DOHH2 (cell line): ENCODE measurements at regions not wholly inside any gene's neighbourhood (a gene's known extent, or its start where the extent isn't known, plus 50 kb on each side); places are given as distances from the start of the nearest gene placed in this dataset.

Experiments
- H3F3A ChIP-seq: fragments of 200-600 bp; sonication (generic), shearing (Covaris generic); 2 replicates; pipeline ENCODE4 v1.6.0; 2016; ENCODE audit warnings: antibody characterized with exemption, mild to moderate bottlenecking; ENCODE audit not compliant: control insufficient read depth, insufficient read depth
- H3K27ac ChIP-seq: fragments of 200-600 bp; sonication (generic); 2 replicates; pipeline ENCODE4 v1.5.1; 2014; ENCODE audit warnings: low read depth, mild to moderate bottlenecking, low read length, moderate library complexity
- H3K27me3 ChIP-seq: fragments of 200-600 bp; sonication (generic); 2 replicates; pipeline ENCODE4 v1.6.1; 2014; ENCODE audit warnings: mild to moderate bottlenecking, low read length, mixed read lengths; ENCODE audit not compliant: control insufficient read depth
- H3K36me3 ChIP-seq: fragments of 200-600 bp; sonication (generic); 2 replicates; pipeline ENCODE4 v1.6.1; 2014; ENCODE audit warnings: mild to moderate bottlenecking, low read length, moderate library complexity, mixed read lengths; ENCODE audit not compliant: control insufficient read depth
- H3K4me1 ChIP-seq: fragments of 200-600 bp; sonication (generic); 2 replicates; pipeline ENCODE4 v1.6.1; 2014; ENCODE audit warnings: mild to moderate bottlenecking, low read length, mixed read lengths; ENCODE audit not compliant: control insufficient read depth
- H3K4me2 ChIP-seq: fragments of 200-600 bp; sonication (generic); 2 replicates; pipeline ENCODE4 v1.6.0; 2014; ENCODE audit warnings: mild to moderate bottlenecking, low read length, moderate library complexity
- H3K4me3 ChIP-seq: fragments of 200-600 bp; sonication (generic); 2 replicates; pipeline ENCODE4 v1.5.1; 2014; ENCODE audit warnings: mild to moderate bottlenecking, low read length, mixed read lengths
- H3K79me2 ChIP-seq: fragments of 200-600 bp; sonication (generic); 2 replicates; pipeline ENCODE4 v1.6.1; 2014; ENCODE audit warnings: mild to moderate bottlenecking, low read length, mixed read lengths; ENCODE audit not compliant: control insufficient read depth
- H3K9me2 ChIP-seq: fragments of 200-600 bp; sonication (generic); replicated peaks from 2 replicates; pipeline ENCODE4 v1.6.1; 2014; ENCODE audit warnings: mild to moderate bottlenecking, low read length, mixed read lengths; ENCODE audit not compliant: control insufficient read depth
- H3K9me3 ChIP-seq: fragments of 200-600 bp; sonication (generic); 2 replicates; pipeline ENCODE4 v1.6.1; 2014; ENCODE audit warnings: antibody characterized with exemption, low read length, mixed read lengths; ENCODE audit not compliant: control insufficient read depth, insufficient read depth
- H4K20me1 ChIP-seq: fragments of 200-600 bp; sonication (generic); 2 replicates; pipeline ENCODE4 v1.6.0; 2014; ENCODE audit warnings: low read depth, mild to moderate bottlenecking, antibody characterized with exemption, low read length, moderate library complexity; ENCODE audit not compliant: control insufficient read depth, insufficient read depth
- CTCF ChIP-seq: fragments of 200-600 bp; sonication (generic); IDR thresholded peaks from one replicate; pipeline ENCODE4 v1.5.1; 2014; ENCODE audit warnings: antibody characterized with exemption, mild to moderate bottlenecking, low read depth, low read length; ENCODE audit not compliant: poor library complexity, severe bottlenecking
- EZH2phosphoT487 ChIP-seq: fragments of 200-600 bp; sonication (generic); IDR thresholded peaks from 2 replicates; pipeline ENCODE4 v1.6.1; 2017; ENCODE audit warnings: borderline replicate concordance, mild to moderate bottlenecking, antibody characterized with exemption, low read length, moderate library complexity, mixed read lengths

GRCh38 chr4:132669786-132670185, 479.3 kb upstream of the PCDH10 start:
- Histone ChIP-seq H3K27me3 (no peaks in the 10 kb centered on the region), H3K79me2 (no peaks in the 10 kb centered on the region), H3K4me3 (no peak overlapping the region), H3K9me3 (no peaks in the 10 kb centered on the region), H3K4me1 (no peaks in the 10 kb centered on the region), H3F3A (no peaks in the 10 kb centered on the region), H3K9me2 (no peaks in the 10 kb centered on the region), H3K4me2 (no peak overlapping the region), H4K20me1 (no peaks in the 10 kb centered on the region), H3K27ac (no peak overlapping the region), H3K36me3 (no peaks in the 10 kb centered on the region)
- no peak for TF ChIP-seq CTCF
- no peak for TF ChIP-seq EZH2phosphoT487

- no peaks in the 10 kb centered on the region for H3K4me1 ChIP-seq
- H3K4me2 ChIP-seq = no peak overlapping the region
- TF ChIP-seq CTCF (no peak), EZH2phosphoT487 (no peak)
- H3K79me2 ChIP-seq = no peaks in the 10 kb centered on the region
- H3K27ac ChIP-seq = no peak overlapping the region
- H3K36me3 ChIP-seq = no peaks in the 10 kb centered on the region
- H4K20me1 ChIP-seq = no peaks in the 10 kb centered on the region
- H3F3A ChIP-seq = no peaks in the 10 kb centered on the region
- no peaks in the 10 kb centered on the region for H3K27me3 ChIP-seq
- H3K9me3 ChIP-seq = no peaks in the 10 kb centered on the region
- H3K9me2 ChIP-seq = no peaks in the 10 kb centered on the region
- no peak overlapping the region for H3K4me3 ChIP-seq
Measured at GRCh38 chr4:132670557-132670956, 478.5 kb upstream of the PCDH10 start.

GRCh38 chr4:132683957-132684356, 465.1 kb upstream of the PCDH10 start:
- Histone ChIP-seq H3F3A (no peaks in the 10 kb centered on the region), H3K4me3 (no peak overlapping the region)
- TF ChIP-seq EZH2phosphoT487 (no peak), CTCF (no peak)

GRCh38 chr4:132691026-132691425, 458.1 kb upstream of the PCDH10 start:
- Histone ChIP-seq H3K79me2 (no peaks in the 10 kb centered on the region), H3K4me3 (no peak overlapping the region), H3K27me3 (no peaks in the 10 kb centered on the region), H3K4me1 (no peaks in the 10 kb centered on the region), H3K36me3 (no peaks in the 10 kb centered on the region), H3K9me2 (no peaks in the 10 kb centered on the region), H3K27ac (no peak overlapping the region), H3F3A (no peaks in the 10 kb centered on the region), H3K9me3 (no peaks in the 10 kb centered on the region), H4K20me1 (no peaks in the 10 kb centered on the region), H3K4me2 (no peak overlapping the region)
- TF ChIP-seq CTCF (no peak), EZH2phosphoT487 (no peak)

More at GRCh38 chr4:132683957-132684356, 465.1 kb upstream of the PCDH10 start:
- Histone ChIP-seq H3K27ac (no peak overlapping the region), H4K20me1 (no peaks in the 10 kb centered on the region), H3K9me3 (peaks cover 10% of the 10 kb centered on the region; the same call in 1 of the 2 replicates), H3K4me2 (no peak overlapping the region), H3K79me2 (no peaks in the 10 kb centered on the region), H3K36me3 (no peaks in the 10 kb centered on the region), H3K4me1 (no peaks in the 10 kb centered on the region), H3K9me2 (no peaks in the 10 kb centered on the region), H3K27me3 (no peaks in the 10 kb centered on the region)
